Endodermal cell (in vitro differentiated cells): ENCODE measurements at regions not wholly inside any gene's neighbourhood (a gene's known extent, or its start where the extent isn't known, plus 50 kb on each side); places are given as distances from the start of the nearest gene placed in this dataset.

Source experiments
- DNase-seq: peaks from one replicate; pipeline ENCODE4 v3.0.0-alpha.2; 2017
- H3K27ac ChIP-seq: 2 replicates; pipeline ENCODE4 v1.5.1; 2013; ENCODE audit warnings: mild to moderate bottlenecking, low read depth, low read length, moderate library complexity
- H3K27me3 ChIP-seq: 2 replicates; pipeline ENCODE4 v1.6.1; 2013; ENCODE audit warnings: mild to moderate bottlenecking, low read length, moderate library complexity; ENCODE audit not compliant: insufficient read depth, control insufficient read depth, poor library complexity, severe bottlenecking
- H3K36me3 ChIP-seq: 2 replicates; pipeline ENCODE4 v1.7.0; 2013; ENCODE audit warnings: mild to moderate bottlenecking, low read length, moderate library complexity; ENCODE audit not compliant: control insufficient read depth, insufficient read depth
- H3K4me1 ChIP-seq: one replicate; pipeline ENCODE4 v1.7.0; 2013; ENCODE audit warnings: low read length; ENCODE audit not compliant: control insufficient read depth, insufficient read depth
- H3K4me3 ChIP-seq: 2 replicates; pipeline ENCODE4 v1.5.1; 2013; ENCODE audit warnings: mild to moderate bottlenecking, low read length, moderate library complexity
- H3K9ac ChIP-seq: 2 replicates; pipeline ENCODE4 v1.6.1; 2013; ENCODE audit warnings: mild to moderate bottlenecking, low read length, moderate library complexity; ENCODE audit not compliant: poor library complexity, severe bottlenecking; ENCODE audit errors: extremely low read depth
- H3K9me3 ChIP-seq: 2 replicates; pipeline ENCODE4 v1.6.1; 2013; ENCODE audit warnings: mild to moderate bottlenecking, low read length, moderate library complexity; ENCODE audit not compliant: control insufficient read depth
- H3K27ac Mint-ChIP-seq: 2 replicates; pipeline ENCODE4 v1.8.0; 2020; ENCODE audit warnings: mixed read lengths
- H3K27me3 Mint-ChIP-seq: 2 replicates; pipeline ENCODE4 v1.8.0; 2021; ENCODE audit warnings: mild to moderate bottlenecking, mixed read lengths; ENCODE audit not compliant: insufficient read depth
- H3K36me3 Mint-ChIP-seq: 2 replicates; pipeline ENCODE4 v1.8.0; 2020; ENCODE audit warnings: low read depth, mixed read lengths
- H3K4me1 Mint-ChIP-seq: 2 replicates; pipeline ENCODE4 v1.8.0; 2020; ENCODE audit warnings: mixed read lengths
- H3K4me3 Mint-ChIP-seq: 2 replicates; pipeline ENCODE4 v1.8.0; 2020; ENCODE audit warnings: mild to moderate bottlenecking, moderate library complexity, mixed read lengths
- H3K9me3 Mint-ChIP-seq: 2 replicates; pipeline ENCODE4 v1.8.0; 2020; ENCODE audit warnings: mild to moderate bottlenecking, mixed read lengths
- CTCF ChIP-seq: fragments of 200-600 bp; sonication (generic); conservative IDR thresholded peaks from 2 replicates; pipeline ENCODE4 v1.5.0; 2021; ENCODE audit warnings: antibody characterized with exemption, mild to moderate bottlenecking
- WGBS, 2 experiments: methylation state at CpG; one replicate each; pipeline versions ENCODE4 v1.1.5 to v1.1.7; 2013; ENCODE audit warnings: missing lambda C conversion rate in 2 of 2, mixed read lengths in 1 of 2; ENCODE audit not compliant: insufficient coverage in 1 of 2, insufficient read length in 1 of 2; 5-methylcytosine and 5-hydroxymethylcytosine counted together

GRCh38 chr17:79531191-79532095 lies 79.4 kb downstream of the RBFOX3 start:
- no peaks in the 10 kb centered on the region for H3K4me1 ChIP-seq
- Mint-ChIP-seq H3K4me3 (no peak overlapping the region), H3K27ac (no peak overlapping the region), H3K36me3 (no peaks in the 10 kb centered on the region), H3K4me1 (no peaks in the 10 kb centered on the region), H3K9me3 (no peaks in the 10 kb centered on the region), H3K27me3 (no peaks in the 10 kb centered on the region)
- H3K36me3 ChIP-seq: no peaks in the 10 kb centered on the region
- WGBS, 2 experiments: 90 to 96% methylated on average over 20 to 30 of the region's 30 CpGs
- no peak overlapping the region for H3K4me3 ChIP-seq
- DNase-seq: no peak
- peak overlapping the region; percentile 17 for H3K27ac ChIP-seq
- H3K9ac ChIP-seq: no peak overlapping the region
- H3K9me3 ChIP-seq: no peaks in the 10 kb centered on the region
- no peak for TF ChIP-seq CTCF
- H3K27me3 ChIP-seq: no peaks in the 10 kb centered on the region

DNA sequence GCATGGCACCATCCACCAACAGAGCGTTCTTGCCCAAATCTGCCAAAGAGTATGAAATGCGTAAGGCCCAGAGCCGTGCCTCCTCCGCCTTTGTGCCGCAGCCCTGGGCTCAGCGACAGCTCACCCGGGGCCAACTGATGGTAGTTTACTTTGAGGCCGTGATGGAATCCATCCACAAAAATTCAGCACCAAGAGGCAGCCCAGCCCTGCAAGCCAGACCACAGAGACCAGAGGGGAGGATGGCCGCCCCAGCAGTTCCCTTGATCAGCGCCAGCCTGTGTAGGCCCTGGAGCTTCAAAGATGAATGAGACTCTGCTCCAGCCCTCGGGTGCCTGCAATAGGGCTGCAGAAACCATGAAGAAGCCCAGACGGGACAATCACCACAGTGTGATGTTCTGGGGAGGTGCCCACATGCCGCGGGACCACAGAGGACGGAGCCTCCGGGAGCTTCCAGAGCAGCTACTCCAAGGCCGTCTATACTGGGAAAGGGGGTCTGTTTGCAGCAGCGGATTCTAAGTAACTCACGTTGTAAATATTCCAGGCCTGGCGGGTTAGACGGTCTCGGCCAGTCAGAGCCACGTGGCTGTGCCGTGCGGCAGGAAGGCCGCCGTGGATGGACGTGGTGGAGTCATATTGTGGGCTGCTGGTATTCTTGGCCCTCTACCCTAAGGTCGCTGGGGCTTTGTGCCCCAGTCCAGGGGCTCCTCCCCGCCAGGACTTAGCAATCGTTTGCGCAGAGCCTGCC lies 80.3 kb downstream of the RBFOX3 start:
- Mint-ChIP-seq H3K9me3 (no peaks in the 10 kb centered on the region), H3K36me3 (no peaks in the 10 kb centered on the region), H3K4me3 (no peak overlapping the region), H3K4me1 (no peaks in the 10 kb centered on the region), H3K27me3 (peaks cover 2% of the 10 kb centered on the region), H3K27ac (no peak overlapping the region)
- H3K36me3 ChIP-seq: no peaks in the 10 kb centered on the region
- H3K27me3 ChIP-seq: no peaks in the 10 kb centered on the region
- no peak overlapping the region for H3K27ac ChIP-seq
- no peaks in the 10 kb centered on the region for H3K4me1 ChIP-seq
- no peak overlapping the region for H3K9ac ChIP-seq
- H3K9me3 ChIP-seq: no peaks in the 10 kb centered on the region
- no peak for DNase-seq
- TF ChIP-seq CTCF: no peak
- no peak overlapping the region for H3K4me3 ChIP-seq
- WGBS, 2 experiments: 89 to 94% methylated on average over 26 to 32 of the region's 32 CpGs

GRCh38 chr17:79529661-79530081 lies 81.2 kb downstream of the RBFOX3 start:
- no peak for DNase-seq
- Histone ChIP-seq H3K4me1 (no peaks in the 10 kb centered on the region), H3K9ac (no peak overlapping the region), H3K4me3 (no peak overlapping the region), H3K36me3 (no peaks in the 10 kb centered on the region), H3K27me3 (no peaks in the 10 kb centered on the region), H3K27ac (no peak overlapping the region), H3K9me3 (no peaks in the 10 kb centered on the region)
- Mint-ChIP-seq H3K27me3 (peaks cover 2% of the 10 kb centered on the region), H3K9me3 (no peaks in the 10 kb centered on the region), H3K27ac (no peak overlapping the region), H3K36me3 (no peaks in the 10 kb centered on the region), H3K4me3 (no peak overlapping the region), H3K4me1 (no peaks in the 10 kb centered on the region)
- WGBS, 2 experiments: 87 to 91% methylated on average over 9 to 11 of the region's 11 CpGs
- TF ChIP-seq CTCF: no peak
